NAMALWA (cell line): ENCODE measurements at regions not wholly inside any gene's neighbourhood (a gene's known extent, or its start where the extent isn't known, plus 50 kb on each side); places are given as distances from the start of the nearest gene placed in this dataset.
"Not testable (repeated sequence)": the region's sequence is repeated elsewhere in the genome, so short reads cannot be mapped to it uniquely, and the experiment has no call there.

Experiments used
- DNase-seq: peaks from one replicate; pipeline ENCODE4 v3.0.0-alpha.2; 2015; ENCODE audit warnings: low spot score

GRCh38 chr1:209109001-209109785 lies 474.3 kb upstream of the CAMK1G start:
- DNase-seq = no peak

- no peak for DNase-seq
Measured at GRCh38 chr1:209113521-209113920, 470.0 kb upstream of the CAMK1G start.

- no peak for DNase-seq
Measured at GRCh38 chr1:209116705-209117104, 466.8 kb upstream of the CAMK1G start.

- no peak for DNase-seq
Measured at GRCh38 chr1:209123601-209124000, 459.9 kb upstream of the CAMK1G start.

GRCh38 chr1:209129091-209129490 lies 454.4 kb upstream of the CAMK1G start:
- not testable (repeated sequence) for DNase-seq

GRCh38 chr1:209130886-209131285 lies 452.6 kb upstream of the CAMK1G start:
- DNase-seq = no peak

GRCh38 chr1:209132736-209133467 lies 450.6 kb upstream of the CAMK1G start:
- no peak for DNase-seq

GRCh38 chr1:209134001-209134400 lies 449.5 kb upstream of the CAMK1G start:
- DNase-seq = no peak

GRCh38 chr1:209143916-209144315 lies 439.6 kb upstream of the CAMK1G start:
- DNase-seq = no peak

GRCh38 chr1:209150114-209150513 lies 433.4 kb upstream of the CAMK1G start:
- DNase-seq = peak; percentile 33

GRCh38 chr1:209153411-209153810 lies 430.1 kb upstream of the CAMK1G start:
- DNase-seq = no peak

- DNase-seq = no peak
Measured at GRCh38 chr1:209154912-209155311, 428.6 kb upstream of the CAMK1G start.

GRCh38 chr1:209155546-209155945 lies 428.0 kb upstream of the CAMK1G start:
- no peak for DNase-seq

- DNase-seq = no peak
Measured at GRCh38 chr1:209156991-209157390, 426.5 kb upstream of the CAMK1G start.

- no peak for DNase-seq
Measured at GRCh38 chr1:209157546-209158249, 425.8 kb upstream of the CAMK1G start.

- DNase-seq = no peak
Measured at GRCh38 chr1:209158851-209159250, 424.7 kb upstream of the CAMK1G start.

- DNase-seq = no peak
Measured at GRCh38 chr1:209160230-209160629, 423.3 kb upstream of the CAMK1G start.

- no peak for DNase-seq
Measured at GRCh38 chr1:209162651-209163050, 420.9 kb upstream of the CAMK1G start.

GRCh38 chr1:209168204-209168603 lies 415.3 kb upstream of the CAMK1G start:
- DNase-seq = no peak

- no peak for DNase-seq
Measured at GRCh38 chr1:209171151-209171550, 412.4 kb upstream of the CAMK1G start.

- DNase-seq = no peak
Measured at GRCh38 chr1:209172286-209172685, 411.2 kb upstream of the CAMK1G start.

GRCh38 chr1:209172792-209173542 lies 410.5 kb upstream of the CAMK1G start:
- DNase-seq = not testable (repeated sequence)
